OCI-LY3 (cell line): ENCODE measurements at regions not wholly inside any gene's neighbourhood (a gene's known extent, or its start where the extent isn't known, plus 50 kb on each side); places are given as distances from the start of the nearest gene placed in this dataset.
"Not testable (repeated sequence)": the region's sequence is repeated elsewhere in the genome, so short reads cannot be mapped to it uniquely, and the experiment has no call there.

Experiments used
- H2AFZ ChIP-seq: fragments of 200-600, 300-600 bp; shearing (Covaris generic); 2 replicates; pipeline ENCODE4 v1.6.0; 2014; ENCODE audit warnings: antibody characterized with exemption, low read depth, low read length
- H3K27ac ChIP-seq: fragments of 200-600, 300-600 bp; sonication (generic); 2 replicates; pipeline ENCODE4 v1.5.1; 2014; ENCODE audit warnings: mild to moderate bottlenecking, low read length, moderate library complexity, mixed read lengths
- H3K27me3 ChIP-seq: fragments of 200-600, 300-600 bp; sonication (generic); 2 replicates; pipeline ENCODE4 v1.6.1; 2014; ENCODE audit warnings: low read depth, low read length, mixed read lengths
- H3K36me3 ChIP-seq: fragments of 200-600, 300-600 bp; sonication (generic); replicated peaks from 2 replicates; pipeline ENCODE3; 2014; ENCODE audit warnings: low read depth, low read length, mixed read lengths
- H3K4me1 ChIP-seq: fragments of 300-600, 200-600 bp; sonication (generic); 2 replicates; pipeline ENCODE4 v1.6.1; 2014; ENCODE audit warnings: low read length, mixed read lengths
- H3K4me2 ChIP-seq: fragments of 200-600, 300-600 bp; sonication (generic); 2 replicates; pipeline ENCODE4 v1.6.1; 2014; ENCODE audit warnings: low read length, mixed read lengths
- H3K4me3 ChIP-seq: fragments of 300-600, 200-600 bp; sonication (generic); 2 replicates; pipeline ENCODE4 v1.5.1; 2014; ENCODE audit warnings: antibody characterized with exemption, mild to moderate bottlenecking, low read length, moderate library complexity
- H3K79me2 ChIP-seq: fragments of 300-600, 200-600 bp; shearing (Covaris generic); 2 replicates; pipeline ENCODE4 v1.6.1; 2014; ENCODE audit warnings: mild to moderate bottlenecking, low read length, mixed read lengths
- H3K9ac ChIP-seq: fragments of 300-600, 200-600 bp; shearing (Covaris generic); 2 replicates; pipeline ENCODE4 v1.6.0; 2014; ENCODE audit warnings: mild to moderate bottlenecking, low read length, moderate library complexity
- H3K9me3 ChIP-seq: fragments of 200-600, 300-600 bp; shearing (Covaris generic); 2 replicates; pipeline ENCODE4 v1.6.1; 2014; ENCODE audit warnings: low read length, mixed read lengths; ENCODE audit not compliant: insufficient read depth
- H4K20me1 ChIP-seq: fragments of 200-600, 300-600 bp; sonication (generic); 2 replicates; pipeline ENCODE4 v1.6.1; 2016; ENCODE audit warnings: low read length, mixed read lengths; ENCODE audit not compliant: insufficient read depth
- EZH2phosphoT487 ChIP-seq: fragments of 200-600 bp; shearing (Covaris generic); IDR thresholded peaks from 2 replicates; pipeline ENCODE4 v1.6.1; 2018; ENCODE audit warnings: antibody characterized with exemption, mixed run types, low read depth
- TF ChIP-seq, protein P1 (sequence below): fragments of 200-600, 300-600 bp; sonication (generic); IDR thresholded peaks from 2 replicates; pipeline ENCODE4 v1.5.1; 2014; ENCODE audit warnings: antibody characterized with exemption, low read length, low read depth

- H3K27me3 ChIP-seq: no peaks in the 10 kb centered on the region
- H3K4me3 ChIP-seq: no peak overlapping the region
- H3K4me1 ChIP-seq: no peaks in the 10 kb centered on the region
- no peak overlapping the region for H3K27ac ChIP-seq
- TF ChIP-seq EZH2phosphoT487: no peak
- TF ChIP-seq, protein P1, sequence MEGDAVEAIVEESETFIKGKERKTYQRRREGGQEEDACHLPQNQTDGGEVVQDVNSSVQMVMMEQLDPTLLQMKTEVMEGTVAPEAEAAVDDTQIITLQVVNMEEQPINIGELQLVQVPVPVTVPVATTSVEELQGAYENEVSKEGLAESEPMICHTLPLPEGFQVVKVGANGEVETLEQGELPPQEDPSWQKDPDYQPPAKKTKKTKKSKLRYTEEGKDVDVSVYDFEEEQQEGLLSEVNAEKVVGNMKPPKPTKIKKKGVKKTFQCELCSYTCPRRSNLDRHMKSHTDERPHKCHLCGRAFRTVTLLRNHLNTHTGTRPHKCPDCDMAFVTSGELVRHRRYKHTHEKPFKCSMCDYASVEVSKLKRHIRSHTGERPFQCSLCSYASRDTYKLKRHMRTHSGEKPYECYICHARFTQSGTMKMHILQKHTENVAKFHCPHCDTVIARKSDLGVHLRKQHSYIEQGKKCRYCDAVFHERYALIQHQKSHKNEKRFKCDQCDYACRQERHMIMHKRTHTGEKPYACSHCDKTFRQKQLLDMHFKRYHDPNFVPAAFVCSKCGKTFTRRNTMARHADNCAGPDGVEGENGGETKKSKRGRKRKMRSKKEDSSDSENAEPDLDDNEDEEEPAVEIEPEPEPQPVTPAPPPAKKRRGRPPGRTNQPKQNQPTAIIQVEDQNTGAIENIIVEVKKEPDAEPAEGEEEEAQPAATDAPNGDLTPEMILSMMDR: no peak
- H3K9me3 ChIP-seq: no peaks in the 10 kb centered on the region
- no peaks in the 10 kb centered on the region for H4K20me1 ChIP-seq
- H3K79me2 ChIP-seq: no peaks in the 10 kb centered on the region
- H2AFZ ChIP-seq: no peak overlapping the region
- no peaks in the 10 kb centered on the region for H3K36me3 ChIP-seq
- no peak overlapping the region for H3K9ac ChIP-seq
- no peak overlapping the region for H3K4me2 ChIP-seq
Observed at GRCh38 chr5:72702881-72703434, 113.5 kb upstream of the TNPO1 start.

GRCh38 chr5:72702105-72702504, 114.4 kb upstream of the TNPO1 start:
- not testable (repeated sequence) for H4K20me1 ChIP-seq, H3K79me2 ChIP-seq, H3K4me2 ChIP-seq, H3K4me3 ChIP-seq, H3K4me1 ChIP-seq, H2AFZ ChIP-seq, H3K9ac ChIP-seq, H3K27ac ChIP-seq, H3K9me3 ChIP-seq, H3K36me3 ChIP-seq, H3K27me3 ChIP-seq

- H3K27me3 ChIP-seq: peaks cover 8% of the 10 kb centered on the region; the same call in 1 of the 2 replicates
- H2AFZ ChIP-seq: no peak overlapping the region
- TF ChIP-seq, protein P1: no peak
- TF ChIP-seq EZH2phosphoT487: no peak
- H3K79me2 ChIP-seq: no peaks in the 10 kb centered on the region
- H3K36me3 ChIP-seq: no peaks in the 10 kb centered on the region
- no peaks in the 10 kb centered on the region for H4K20me1 ChIP-seq
- no peak overlapping the region for H3K4me3 ChIP-seq
- no peak overlapping the region for H3K27ac ChIP-seq
- no peak overlapping the region for H3K4me2 ChIP-seq
- no peak overlapping the region for H3K9ac ChIP-seq
- no peaks in the 10 kb centered on the region for H3K4me1 ChIP-seq
- H3K9me3 ChIP-seq: no peaks in the 10 kb centered on the region
Observed at GRCh38 chr5:72698481-72698880, 118.0 kb upstream of the TNPO1 start.

DNA sequence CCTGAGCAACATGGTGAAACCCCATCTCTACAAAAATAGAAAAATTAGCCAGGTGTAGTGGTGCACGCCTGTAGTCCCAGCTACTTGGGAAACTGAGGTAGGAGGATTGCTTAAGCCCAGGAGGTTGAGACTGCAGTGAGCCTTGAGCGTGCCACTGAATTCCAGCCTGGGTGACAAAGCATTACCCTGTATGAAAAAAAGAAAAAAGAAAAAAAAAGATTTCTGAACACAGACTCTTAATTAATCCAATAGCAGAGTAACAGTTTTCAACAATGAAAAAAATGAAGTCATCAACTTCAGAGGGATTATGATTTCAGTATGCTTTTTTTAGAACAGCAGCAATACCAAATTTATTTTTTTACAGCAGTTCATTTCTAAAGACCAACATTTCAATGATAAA, 118.8 kb upstream of the TNPO1 start:
- Histone ChIP-seq H3K79me2 (no peaks in the 10 kb centered on the region), H3K9ac (no peak overlapping the region), H3K4me2 (no peak overlapping the region), H2AFZ (no peak overlapping the region), H3K27me3 (peaks cover 17% of the 10 kb centered on the region), H3K4me1 (no peaks in the 10 kb centered on the region), H3K4me3 (no peak overlapping the region), H4K20me1 (no peaks in the 10 kb centered on the region), H3K27ac (no peak overlapping the region), H3K36me3 (no peaks in the 10 kb centered on the region), H3K9me3 (no peaks in the 10 kb centered on the region)
- TF ChIP-seq EZH2phosphoT487: no peak
- TF ChIP-seq, protein P1: no peak

DNA sequence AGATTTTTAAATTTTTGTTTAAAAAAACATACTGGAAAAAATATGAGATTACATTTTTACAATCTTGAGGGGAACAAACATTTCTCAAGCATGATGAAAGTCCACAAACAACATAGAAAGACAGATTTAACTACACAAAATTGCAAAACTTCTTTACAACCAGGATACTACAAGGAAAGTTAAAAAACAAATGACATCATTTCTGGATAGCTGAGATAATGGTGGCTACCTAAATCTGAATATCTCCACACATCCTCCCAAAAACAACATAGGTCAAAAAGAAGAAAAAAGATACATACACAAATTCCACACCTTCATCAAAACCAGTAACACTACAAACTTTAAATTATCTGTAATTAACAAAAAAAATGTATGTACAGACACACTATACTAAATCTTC, 120.8 kb upstream of the TNPO1 start:
- no peak overlapping the region for H3K4me2 ChIP-seq
- H3K4me1 ChIP-seq: no peaks in the 10 kb centered on the region
- no peaks in the 10 kb centered on the region for H4K20me1 ChIP-seq
- no peaks in the 10 kb centered on the region for H3K9me3 ChIP-seq
- H3K79me2 ChIP-seq: no peaks in the 10 kb centered on the region
- no peak overlapping the region for H3K4me3 ChIP-seq
- H3K36me3 ChIP-seq: no peaks in the 10 kb centered on the region
- no peak overlapping the region for H2AFZ ChIP-seq
- no peak overlapping the region for H3K9ac ChIP-seq
- peaks cover 17% of the 10 kb centered on the region for H3K27me3 ChIP-seq
- no peak for TF ChIP-seq EZH2phosphoT487
- TF ChIP-seq, protein P1: no peak
- H3K27ac ChIP-seq: no peak overlapping the region
